Right lung (tissue), 2 donors: ENCODE measurements at regions not wholly inside any gene's neighbourhood (a gene's known extent, or its start where the extent isn't known, plus 50 kb on each side); places are given as distances from the start of the nearest gene placed in this dataset.
"Not testable (repeated sequence)": the region's sequence is repeated elsewhere in the genome, so short reads cannot be mapped to it uniquely, and the experiment has no call there.

ENCODE experiments used
- DNase-seq, 2 donors: peaks; one replicate each; pipeline ENCODE4 v3.0.0-alpha.2; 2013

GRCh38 chr18:46229641-46230040 lies 125.5 kb downstream of the HAUS1 start:
- DNase-seq, result not testable (repeated sequence)

GRCh38 chr18:46236156-46236555 lies 132.0 kb downstream of the HAUS1 start:
- no peak for DNase-seq

- DNase-seq, result no peak
Measured at GRCh38 chr18:46237891-46238290, 133.7 kb downstream of the HAUS1 start.

GRCh38 chr18:46239549-46239948 lies 135.4 kb downstream of the HAUS1 start:
- no peak for DNase-seq

GRCh38 chr18:46239998-46240397 lies 135.8 kb downstream of the HAUS1 start:
- DNase-seq, result no peak

- DNase-seq, result not testable (repeated sequence)
Measured at GRCh38 chr18:46241393-46241792, 137.2 kb downstream of the HAUS1 start.

- DNase-seq, result no peak
Measured at GRCh38 chr18:46242183-46242582, 138.0 kb downstream of the HAUS1 start.

- no peak for DNase-seq
Measured at GRCh38 chr18:46243095-46243494, 138.9 kb downstream of the HAUS1 start.

- DNase-seq, result no peak
Measured at GRCh38 chr18:46243673-46244072, 139.5 kb downstream of the HAUS1 start.

- no peak for DNase-seq
Measured at GRCh38 chr18:46246101-46246500, 141.9 kb downstream of the HAUS1 start.

GRCh38 chr18:46247942-46248341 lies 143.8 kb downstream of the HAUS1 start:
- no peak for DNase-seq

- DNase-seq, result peak; percentile 55 to 61
Measured at GRCh38 chr18:46250084-46250811, 146.1 kb downstream of the HAUS1 start.

- DNase-seq, result no peak
Measured at GRCh38 chr18:46250812-46251173, 146.6 kb downstream of the HAUS1 start.

- DNase-seq, result no peak
Measured at GRCh38 chr18:46252759-46253158, 148.6 kb downstream of the HAUS1 start.

GRCh38 chr18:46253498-46253897 lies 149.3 kb downstream of the HAUS1 start:
- DNase-seq, result no peak

GRCh38 chr18:46256078-46256477 lies 151.9 kb downstream of the HAUS1 start:
- DNase-seq, result no peak

GRCh38 chr18:46257366-46257765 lies 153.2 kb downstream of the HAUS1 start:
- DNase-seq, result no peak

GRCh38 chr18:46260016-46260878 lies 156.1 kb downstream of the HAUS1 start:
- DNase-seq, result no peak

GRCh38 chr18:46260879-46261143 lies 156.6 kb downstream of the HAUS1 start:
- DNase-seq, result no peak

- no peak for DNase-seq
Measured at GRCh38 chr18:46261799-46262198, 157.6 kb downstream of the HAUS1 start.

GRCh38 chr18:46262856-46263255 lies 158.7 kb downstream of the HAUS1 start:
- DNase-seq, result no peak

- no peak for DNase-seq
Measured at GRCh38 chr18:46264255-46264654, 160.1 kb downstream of the HAUS1 start.
